ENCODE measurements at regions not wholly inside any gene's neighbourhood (a gene's known extent, or its start where the extent isn't known, plus 50 kb on each side); places are given as distances from the start of the nearest gene placed in this dataset.

- DNase-seq, result no peak
Measured at GRCh38 chr21:43316156-43316845, 110.6 kb downstream of the SIK1 start.

GRCh38 chr21:43315244-43316137 is 111.4 kb downstream of the SIK1 start:
- peak; percentile 20 for DNase-seq

GRCh38 chr21:43313939-43314405 is 113.0 kb downstream of the SIK1 start:
- DNase-seq, result no peak

- DNase-seq, result no peak
Measured at GRCh38 chr21:43313221-43313938, 113.6 kb downstream of the SIK1 start.

- no peak for DNase-seq
Measured at GRCh38 chr21:43312751-43313169, 114.2 kb downstream of the SIK1 start.

GRCh38 chr21:43312011-43312410 is 114.9 kb downstream of the SIK1 start:
- DNase-seq, result no peak

GRCh38 chr21:43311301-43311817 is 115.6 kb downstream of the SIK1 start:
- DNase-seq, result no peak

- DNase-seq, result no peak
Measured at GRCh38 chr21:43308815-43309283, 118.1 kb downstream of the SIK1 start.

GRCh38 chr21:43308101-43308814 is 118.7 kb downstream of the SIK1 start:
- no peak for DNase-seq

GRCh38 chr21:43307677-43308070 is 119.3 kb downstream of the SIK1 start:
- no peak for DNase-seq

GRCh38 chr21:43306911-43307676 is 119.8 kb downstream of the SIK1 start:
- no peak for DNase-seq

- DNase-seq, result no peak
Measured at GRCh38 chr21:43306391-43306790, 120.5 kb downstream of the SIK1 start.

GRCh38 chr21:43305811-43306311 is 121.1 kb downstream of the SIK1 start:
- DNase-seq, result no peak

- DNase-seq, result no peak
Measured at GRCh38 chr21:43305336-43305665, 121.6 kb downstream of the SIK1 start.

- DNase-seq, result no peak
Measured at GRCh38 chr21:43304621-43305335, 122.2 kb downstream of the SIK1 start.

GRCh38 chr21:43304206-43304605 is 122.7 kb downstream of the SIK1 start:
- DNase-seq, result no peak

GRCh38 chr21:43303275-43304178 is 123.4 kb downstream of the SIK1 start:
- DNase-seq, result no peak

- no peak for DNase-seq
Measured at GRCh38 chr21:43302769-43303168, 124.2 kb downstream of the SIK1 start.

- DNase-seq, result no peak
Measured at GRCh38 chr21:43302062-43302700, 124.8 kb downstream of the SIK1 start.
